GM12872 (cell line): ENCODE measurements at regions not wholly inside any gene's neighbourhood (a gene's known extent, or its start where the extent isn't known, plus 50 kb on each side); places are given as distances from the start of the nearest gene placed in this dataset.

Source experiments
- CTCF ChIP-seq: IDR thresholded peaks from 3 replicates; pipeline ENCODE4 v1.5.1; 2011; ENCODE audit warnings: low read depth, mild to moderate bottlenecking, low read length, moderate library complexity; ENCODE audit not compliant: insufficient read depth

GRCh38 chr14:61950340-61950739 is 188.1 kb downstream of the SNAPC1 start:
- TF ChIP-seq CTCF: no peak

- no peak for TF ChIP-seq CTCF
Observed at GRCh38 chr14:61953602-61954001, 191.4 kb downstream of the SNAPC1 start.

- TF ChIP-seq CTCF: no peak
Observed at GRCh38 chr14:61954306-61954705, 192.1 kb downstream of the SNAPC1 start.

- TF ChIP-seq CTCF: no peak
Observed at GRCh38 chr14:61956517-61956916, 194.3 kb downstream of the SNAPC1 start.

GRCh38 chr14:61959348-61959747 is 197.1 kb downstream of the SNAPC1 start:
- no peak for TF ChIP-seq CTCF

GRCh38 chr14:61961369-61961768 is 199.1 kb downstream of the SNAPC1 start:
- TF ChIP-seq CTCF: no peak

- no peak for TF ChIP-seq CTCF
Observed at GRCh38 chr14:61963926-61964325, 201.7 kb downstream of the SNAPC1 start.
